Osteoblast (primary cell): ENCODE measurements at regions not wholly inside any gene's neighbourhood (a gene's known extent, or its start where the extent isn't known, plus 50 kb on each side); places are given as distances from the start of the nearest gene placed in this dataset.

ENCODE experiments used
- DNase-seq: peaks from one replicate; pipeline ENCODE4 v3.0.0; 2011; ENCODE audit warnings: low spot score, mixed read lengths; ENCODE audit not compliant: insufficient read length; ENCODE audit errors: missing footprints
- H2AFZ ChIP-seq: 2 replicates; pipeline ENCODE4 v1.6.0; 2011; ENCODE audit warnings: mild to moderate bottlenecking, low read length
- H3K27ac ChIP-seq: 2 replicates; pipeline ENCODE4 v1.5.1; 2011; ENCODE audit warnings: mild to moderate bottlenecking, low read depth, low read length, moderate library complexity
- H3K27me3 ChIP-seq: 2 replicates; pipeline ENCODE4 v1.6.0; 2012; ENCODE audit warnings: mild to moderate bottlenecking, control low read depth, inconsistent platforms, low read length, moderate library complexity; ENCODE audit not compliant: insufficient read depth
- H3K36me3 ChIP-seq: 2 replicates; pipeline ENCODE4 v1.5.1; 2011; ENCODE audit warnings: mild to moderate bottlenecking, low read length, control low read depth, moderate library complexity; ENCODE audit not compliant: insufficient read depth
- H3K4me1 ChIP-seq: 2 replicates; pipeline ENCODE4 v1.5.1; 2011; ENCODE audit warnings: mild to moderate bottlenecking, low read length, control low read depth, moderate library complexity; ENCODE audit not compliant: insufficient read depth
- H3K4me2 ChIP-seq: 2 replicates; pipeline ENCODE4 v1.6.0; 2011; ENCODE audit warnings: mild to moderate bottlenecking, low read length; ENCODE audit not compliant: insufficient read depth
- H3K4me3 ChIP-seq: fragments of 200-600 bp; sonication (generic); 3 replicates; pipeline ENCODE4 v1.5.1; 2012; ENCODE audit warnings: mild to moderate bottlenecking, low read length, inconsistent platforms; ENCODE audit not compliant: insufficient read depth
- H3K79me2 ChIP-seq: 2 replicates; pipeline ENCODE4 v1.6.0; 2012; ENCODE audit warnings: mild to moderate bottlenecking, low read length, control low read depth, inconsistent platforms; ENCODE audit not compliant: insufficient read depth
- H3K9me3 ChIP-seq: 2 replicates; pipeline ENCODE4 v1.5.1; 2011; ENCODE audit warnings: low read depth, low read length, control low read depth
- H4K20me1 ChIP-seq: 2 replicates; pipeline ENCODE4 v1.6.0; 2012; ENCODE audit warnings: mild to moderate bottlenecking, low read length, control low read depth; ENCODE audit not compliant: insufficient read depth
- TF ChIP-seq, protein P1 (sequence below): IDR thresholded peaks from 2 replicates; pipeline ENCODE4 v1.5.1; 2011; ENCODE audit warnings: mild to moderate bottlenecking, low read depth, low read length, moderate library complexity; ENCODE audit errors: extremely low read depth

DNA sequence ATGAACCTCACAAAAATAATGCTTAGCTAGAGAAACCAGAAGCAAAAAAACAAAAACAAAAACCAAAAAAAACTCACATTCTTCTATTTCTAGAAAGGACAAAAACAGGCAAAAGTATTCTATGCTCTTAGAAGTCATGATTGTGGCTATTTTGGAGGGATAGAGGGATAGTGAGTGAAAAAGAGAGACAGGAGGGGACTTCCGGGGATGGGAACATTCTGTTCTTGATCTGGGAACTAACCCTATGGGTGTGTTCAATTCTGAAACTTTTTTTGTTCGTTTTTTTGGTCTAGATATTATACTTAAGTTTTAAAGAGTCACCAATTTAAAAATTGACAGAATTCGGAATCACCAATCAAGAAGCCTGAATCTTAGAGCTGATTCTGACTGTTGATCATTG is 120.0 kb upstream of the TPM1 start:
- Histone ChIP-seq H3K36me3 (no peaks in the 10 kb centered on the region), H3K9me3 (no peaks in the 10 kb centered on the region), H3K4me2 (no peak overlapping the region), H3K27me3 (no peaks in the 10 kb centered on the region), H3K27ac (no peak overlapping the region), H3K79me2 (no peaks in the 10 kb centered on the region), H2AFZ (peak overlapping the region; percentile 17), H3K4me1 (peaks cover 16% of the 10 kb centered on the region), H3K4me3 (no peak overlapping the region), H4K20me1 (no peaks in the 10 kb centered on the region)
- no peak for DNase-seq
- TF ChIP-seq, protein P1, sequence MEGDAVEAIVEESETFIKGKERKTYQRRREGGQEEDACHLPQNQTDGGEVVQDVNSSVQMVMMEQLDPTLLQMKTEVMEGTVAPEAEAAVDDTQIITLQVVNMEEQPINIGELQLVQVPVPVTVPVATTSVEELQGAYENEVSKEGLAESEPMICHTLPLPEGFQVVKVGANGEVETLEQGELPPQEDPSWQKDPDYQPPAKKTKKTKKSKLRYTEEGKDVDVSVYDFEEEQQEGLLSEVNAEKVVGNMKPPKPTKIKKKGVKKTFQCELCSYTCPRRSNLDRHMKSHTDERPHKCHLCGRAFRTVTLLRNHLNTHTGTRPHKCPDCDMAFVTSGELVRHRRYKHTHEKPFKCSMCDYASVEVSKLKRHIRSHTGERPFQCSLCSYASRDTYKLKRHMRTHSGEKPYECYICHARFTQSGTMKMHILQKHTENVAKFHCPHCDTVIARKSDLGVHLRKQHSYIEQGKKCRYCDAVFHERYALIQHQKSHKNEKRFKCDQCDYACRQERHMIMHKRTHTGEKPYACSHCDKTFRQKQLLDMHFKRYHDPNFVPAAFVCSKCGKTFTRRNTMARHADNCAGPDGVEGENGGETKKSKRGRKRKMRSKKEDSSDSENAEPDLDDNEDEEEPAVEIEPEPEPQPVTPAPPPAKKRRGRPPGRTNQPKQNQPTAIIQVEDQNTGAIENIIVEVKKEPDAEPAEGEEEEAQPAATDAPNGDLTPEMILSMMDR, result no peak

DNA sequence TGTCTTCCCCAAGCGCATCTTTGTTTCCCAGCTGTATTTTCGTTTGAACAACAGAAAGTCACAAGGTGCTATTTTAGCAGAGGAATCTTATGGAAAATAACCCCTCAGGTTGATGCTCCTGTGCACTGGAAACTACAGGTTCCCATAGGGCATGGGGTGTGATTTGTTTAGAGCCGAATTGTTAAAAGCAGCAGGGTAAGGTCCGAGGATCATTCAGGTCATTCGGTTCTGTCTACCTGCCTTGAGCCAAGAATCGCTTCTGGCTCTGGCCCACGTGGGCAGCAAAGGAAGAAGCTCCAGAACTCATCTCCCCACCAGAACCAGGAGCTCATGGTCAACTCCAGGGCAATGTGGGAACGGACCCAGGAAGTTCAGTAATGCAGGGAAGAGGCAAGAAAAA is 116.7 kb upstream of the TPM1 start:
- no peaks in the 10 kb centered on the region for H3K9me3 ChIP-seq
- no peaks in the 10 kb centered on the region for H3K36me3 ChIP-seq
- no peaks in the 10 kb centered on the region for H3K27me3 ChIP-seq
- no peak overlapping the region for H3K27ac ChIP-seq
- no peaks in the 10 kb centered on the region for H3K79me2 ChIP-seq
- DNase-seq, result no peak
- no peak overlapping the region for H2AFZ ChIP-seq
- TF ChIP-seq, protein P1, result no peak
- H3K4me2 ChIP-seq, result no peak overlapping the region
- H4K20me1 ChIP-seq, result no peaks in the 10 kb centered on the region
- no peak overlapping the region for H3K4me3 ChIP-seq
- peaks cover 31% of the 10 kb centered on the region for H3K4me1 ChIP-seq

DNA sequence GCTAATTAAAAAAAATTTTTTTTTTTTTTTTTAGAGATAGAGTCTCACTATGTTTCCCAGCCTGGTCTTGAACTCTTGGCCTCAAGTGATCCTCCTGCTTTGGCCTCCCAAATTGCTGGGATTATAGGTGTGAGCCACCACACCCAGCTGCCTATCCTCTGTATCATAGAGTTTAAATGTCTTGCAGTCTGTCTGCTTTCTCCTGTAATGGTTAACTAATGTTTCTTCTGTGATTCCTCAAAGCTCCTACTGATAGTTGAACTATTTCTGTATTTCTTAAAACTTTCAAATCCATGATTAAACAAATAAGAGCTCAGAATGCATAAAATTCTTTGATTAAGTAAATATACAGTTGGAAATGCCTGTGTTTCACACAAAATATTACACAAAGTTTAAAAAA is 115.4 kb upstream of the TPM1 start:
- DNase-seq, result no peak
- no peaks in the 10 kb centered on the region for H3K27me3 ChIP-seq
- H2AFZ ChIP-seq, result no peak overlapping the region
- H3K4me3 ChIP-seq, result no peak overlapping the region
- H3K79me2 ChIP-seq, result no peaks in the 10 kb centered on the region
- peak overlapping the region; percentile 93 for H3K27ac ChIP-seq
- no peaks in the 10 kb centered on the region for H3K36me3 ChIP-seq
- peaks cover 32% of the 10 kb centered on the region for H3K4me1 ChIP-seq
- TF ChIP-seq, protein P1, result no peak
- H3K9me3 ChIP-seq, result no peaks in the 10 kb centered on the region
- H4K20me1 ChIP-seq, result no peaks in the 10 kb centered on the region
- no peak overlapping the region for H3K4me2 ChIP-seq

DNA sequence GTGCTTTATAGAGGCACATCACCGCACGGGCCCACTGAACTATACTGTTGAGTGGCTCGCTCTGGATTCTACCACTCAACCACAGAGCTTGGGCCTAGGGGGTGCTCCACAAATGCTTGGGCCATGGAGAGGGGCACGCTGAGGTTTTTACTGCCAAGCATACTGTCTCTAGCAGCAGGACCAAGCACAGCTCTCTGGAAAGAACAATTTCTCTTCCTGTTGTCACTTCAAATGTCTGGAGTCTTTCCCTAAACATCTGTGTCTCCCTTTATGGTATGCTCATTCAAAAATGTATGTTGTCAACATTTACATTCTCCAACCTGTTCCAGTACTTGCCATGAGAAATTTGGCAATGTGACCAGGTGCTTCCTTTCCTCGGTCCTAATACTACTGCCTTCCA is 114.7 kb upstream of the TPM1 start:
- no peak for DNase-seq
- peak overlapping the region; percentile 62 for H3K4me2 ChIP-seq
- TF ChIP-seq, protein P1, result no peak

More for the DNA sequence above, 114.7 kb upstream of the TPM1 start:
- peaks cover 38% of the 10 kb centered on the region for H3K4me1 ChIP-seq
- peak overlapping the region; percentile 93 for H3K27ac ChIP-seq
- H4K20me1 ChIP-seq, result no peaks in the 10 kb centered on the region
- H3K4me3 ChIP-seq, result no peak overlapping the region
- no peak overlapping the region for H2AFZ ChIP-seq
- H3K36me3 ChIP-seq, result no peaks in the 10 kb centered on the region
- H3K27me3 ChIP-seq, result no peaks in the 10 kb centered on the region
- no peaks in the 10 kb centered on the region for H3K79me2 ChIP-seq
- H3K9me3 ChIP-seq, result no peaks in the 10 kb centered on the region
